ENCODE measurements at regions not wholly inside any gene's neighbourhood (a gene's known extent, or its start where the extent isn't known, plus 50 kb on each side); places are given as distances from the start of the nearest gene placed in this dataset.

DNA sequence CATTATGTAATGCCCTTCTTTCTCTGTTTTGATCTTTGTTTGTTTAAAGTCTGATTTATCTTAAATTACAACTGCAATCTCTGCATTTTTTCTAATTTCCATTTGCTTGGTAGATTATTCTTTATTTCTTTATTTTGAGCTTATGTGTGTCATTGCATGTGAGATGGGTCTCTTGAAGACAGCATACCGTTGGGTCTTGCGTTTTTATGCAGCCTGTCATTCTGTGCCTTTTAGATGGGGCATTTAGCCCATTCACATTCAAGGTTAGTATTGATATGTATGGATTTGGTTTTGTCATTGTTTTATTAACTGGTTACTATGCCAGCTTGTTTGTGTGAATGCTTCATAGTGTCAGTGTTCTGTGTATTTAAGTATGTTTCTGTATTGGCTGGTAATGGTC is 84.9 kb upstream of the HMGCLL1 start (continued):
- TF ChIP-seq, protein P1, sequence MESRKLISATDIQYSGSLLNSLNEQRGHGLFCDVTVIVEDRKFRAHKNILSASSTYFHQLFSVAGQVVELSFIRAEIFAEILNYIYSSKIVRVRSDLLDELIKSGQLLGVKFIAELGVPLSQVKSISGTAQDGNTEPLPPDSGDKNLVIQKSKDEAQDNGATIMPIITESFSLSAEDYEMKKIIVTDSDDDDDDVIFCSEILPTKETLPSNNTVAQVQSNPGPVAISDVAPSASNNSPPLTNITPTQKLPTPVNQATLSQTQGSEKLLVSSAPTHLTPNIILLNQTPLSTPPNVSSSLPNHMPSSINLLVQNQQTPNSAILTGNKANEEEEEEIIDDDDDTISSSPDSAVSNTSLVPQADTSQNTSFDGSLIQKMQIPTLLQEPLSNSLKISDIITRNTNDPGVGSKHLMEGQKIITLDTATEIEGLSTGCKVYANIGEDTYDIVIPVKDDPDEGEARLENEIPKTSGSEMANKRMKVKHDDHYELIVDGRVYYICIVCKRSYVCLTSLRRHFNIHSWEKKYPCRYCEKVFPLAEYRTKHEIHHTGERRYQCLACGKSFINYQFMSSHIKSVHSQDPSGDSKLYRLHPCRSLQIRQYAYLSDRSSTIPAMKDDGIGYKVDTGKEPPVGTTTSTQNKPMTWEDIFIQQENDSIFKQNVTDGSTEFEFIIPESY (CRISPR knock-in tag; IDR thresholded peaks at IDR 0.05) = no peak
- no peak for TF ChIP-seq FOXJ3 (CRISPR knock-in tag; IDR thresholded peaks at IDR 0.05; ENCODE audit: borderline replicate concordance)
- TF ChIP-seq, protein P2, sequence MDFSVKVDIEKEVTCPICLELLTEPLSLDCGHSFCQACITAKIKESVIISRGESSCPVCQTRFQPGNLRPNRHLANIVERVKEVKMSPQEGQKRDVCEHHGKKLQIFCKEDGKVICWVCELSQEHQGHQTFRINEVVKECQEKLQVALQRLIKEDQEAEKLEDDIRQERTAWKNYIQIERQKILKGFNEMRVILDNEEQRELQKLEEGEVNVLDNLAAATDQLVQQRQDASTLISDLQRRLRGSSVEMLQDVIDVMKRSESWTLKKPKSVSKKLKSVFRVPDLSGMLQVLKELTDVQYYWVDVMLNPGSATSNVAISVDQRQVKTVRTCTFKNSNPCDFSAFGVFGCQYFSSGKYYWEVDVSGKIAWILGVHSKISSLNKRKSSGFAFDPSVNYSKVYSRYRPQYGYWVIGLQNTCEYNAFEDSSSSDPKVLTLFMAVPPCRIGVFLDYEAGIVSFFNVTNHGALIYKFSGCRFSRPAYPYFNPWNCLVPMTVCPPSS (IDR thresholded peaks at IDR 0.05) = no peak
- TF ChIP-seq CREB1 (IDR thresholded peaks at IDR 0.05) = no peak
- TF ChIP-seq CREB1 (CRISPR knock-in tag; IDR thresholded peaks at IDR 0.05) = no peak
- no peak for TF ChIP-seq NFYC (CRISPR knock-in tag; IDR thresholded peaks at IDR 0.05)
- TF ChIP-seq ZFY (CRISPR knock-in tag; IDR thresholded peaks at IDR 0.05) = no peak
- no peak for TF ChIP-seq ZNF446 (CRISPR knock-in tag; IDR thresholded peaks at IDR 0.05)

DNA sequence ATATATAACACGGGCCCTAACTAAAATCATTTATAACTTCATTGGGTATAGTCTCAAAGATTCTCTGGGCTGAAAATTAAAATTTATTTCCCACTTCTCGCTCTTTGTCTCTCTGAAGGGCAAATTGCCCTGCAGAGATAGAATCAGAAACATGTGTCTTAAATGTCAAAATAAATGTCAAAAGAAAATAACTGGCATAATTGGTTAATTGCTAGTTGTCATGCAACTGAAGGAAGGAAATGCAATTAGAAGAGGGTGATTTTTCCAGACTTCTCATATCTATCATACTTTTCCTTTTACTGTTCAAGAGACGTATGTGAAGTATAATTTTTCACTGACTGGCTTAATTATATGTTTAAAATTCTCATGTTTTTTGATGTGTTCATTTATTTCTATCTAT is 80.3 kb upstream of the HMGCLL1 start:
- BruUV-seq (replicated peaks) = no TSS peak
- no peak overlapping the region for H3K4me2 ChIP-seq (ENCODE audit: low read depth, low read length)
- H3K79me2 ChIP-seq (ENCODE audit: insufficient read depth, low read length) = no peaks in the 10 kb centered on the region
- no peaks in the 10 kb centered on the region for H3K36me3 ChIP-seq (replicated peaks in 1 of 2; ENCODE audit: control insufficient read depth in 1 of 2, insufficient read depth in 2 of 2, low read length in 2 of 2)
- TF ChIP-seq, protein P3, sequence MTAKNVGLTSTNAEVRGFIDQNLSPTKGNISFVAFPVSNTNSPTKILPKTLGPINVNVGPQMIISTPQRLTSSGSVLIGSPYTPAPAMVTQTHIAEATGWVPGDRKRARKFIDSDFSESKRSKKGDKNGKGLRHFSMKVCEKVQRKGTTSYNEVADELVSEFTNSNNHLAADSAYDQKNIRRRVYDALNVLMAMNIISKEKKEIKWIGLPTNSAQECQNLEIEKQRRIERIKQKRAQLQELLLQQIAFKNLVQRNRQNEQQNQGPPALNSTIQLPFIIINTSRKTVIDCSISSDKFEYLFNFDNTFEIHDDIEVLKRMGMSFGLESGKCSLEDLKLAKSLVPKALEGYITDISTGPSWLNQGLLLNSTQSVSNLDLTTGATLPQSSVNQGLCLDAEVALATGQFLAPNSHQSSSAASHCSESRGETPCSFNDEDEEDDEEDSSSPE (CRISPR knock-in tag; IDR thresholded peaks at IDR 0.05) = no peak
- TF ChIP-seq ZNF782 (CRISPR knock-in tag; IDR thresholded peaks at IDR 0.05; ENCODE audit: borderline replicate concordance) (no peak), NR2F1 (CRISPR knock-in tag; IDR thresholded peaks at IDR 0.05) (no peak), ZNF264 (CRISPR knock-in tag; IDR thresholded peaks at IDR 0.05) (no peak), ZNF329 (CRISPR knock-in tag; IDR thresholded peaks at IDR 0.05; ENCODE audit: low read depth) (no peak), SRSF1 (optimal IDR thresholded peaks at IDR 0.05; ENCODE audit: low read depth, low read length) (no peak)
- TF ChIP-seq, protein P4, sequence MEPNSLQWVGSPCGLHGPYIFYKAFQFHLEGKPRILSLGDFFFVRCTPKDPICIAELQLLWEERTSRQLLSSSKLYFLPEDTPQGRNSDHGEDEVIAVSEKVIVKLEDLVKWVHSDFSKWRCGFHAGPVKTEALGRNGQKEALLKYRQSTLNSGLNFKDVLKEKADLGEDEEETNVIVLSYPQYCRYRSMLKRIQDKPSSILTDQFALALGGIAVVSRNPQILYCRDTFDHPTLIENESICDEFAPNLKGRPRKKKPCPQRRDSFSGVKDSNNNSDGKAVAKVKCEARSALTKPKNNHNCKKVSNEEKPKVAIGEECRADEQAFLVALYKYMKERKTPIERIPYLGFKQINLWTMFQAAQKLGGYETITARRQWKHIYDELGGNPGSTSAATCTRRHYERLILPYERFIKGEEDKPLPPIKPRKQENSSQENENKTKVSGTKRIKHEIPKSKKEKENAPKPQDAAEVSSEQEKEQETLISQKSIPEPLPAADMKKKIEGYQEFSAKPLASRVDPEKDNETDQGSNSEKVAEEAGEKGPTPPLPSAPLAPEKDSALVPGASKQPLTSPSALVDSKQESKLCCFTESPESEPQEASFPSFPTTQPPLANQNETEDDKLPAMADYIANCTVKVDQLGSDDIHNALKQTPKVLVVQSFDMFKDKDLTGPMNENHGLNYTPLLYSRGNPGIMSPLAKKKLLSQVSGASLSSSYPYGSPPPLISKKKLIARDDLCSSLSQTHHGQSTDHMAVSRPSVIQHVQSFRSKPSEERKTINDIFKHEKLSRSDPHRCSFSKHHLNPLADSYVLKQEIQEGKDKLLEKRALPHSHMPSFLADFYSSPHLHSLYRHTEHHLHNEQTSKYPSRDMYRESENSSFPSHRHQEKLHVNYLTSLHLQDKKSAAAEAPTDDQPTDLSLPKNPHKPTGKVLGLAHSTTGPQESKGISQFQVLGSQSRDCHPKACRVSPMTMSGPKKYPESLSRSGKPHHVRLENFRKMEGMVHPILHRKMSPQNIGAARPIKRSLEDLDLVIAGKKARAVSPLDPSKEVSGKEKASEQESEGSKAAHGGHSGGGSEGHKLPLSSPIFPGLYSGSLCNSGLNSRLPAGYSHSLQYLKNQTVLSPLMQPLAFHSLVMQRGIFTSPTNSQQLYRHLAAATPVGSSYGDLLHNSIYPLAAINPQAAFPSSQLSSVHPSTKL (CRISPR knock-in tag; IDR thresholded peaks at IDR 0.05) = no peak
- H3K4me1 ChIP-seq (ENCODE audit: insufficient read depth, low read length) = no peaks in the 10 kb centered on the region
- FAIRE-seq (no peak), DNase-seq (ENCODE audit: low spot score) (no peak), ATAC-seq (no peak)
- no peaks in the 10 kb centered on the region for H3K27me3 ChIP-seq (ENCODE audit: control insufficient read depth in 1 of 2, insufficient read depth in 2 of 2, low read length in 2 of 2)
- peaks cover 6% of the 10 kb centered on the region; the same call in 1 of the 2 replicates for H3K9me3 ChIP-seq (ENCODE audit: low read length)
- H3K9ac ChIP-seq (ENCODE audit: insufficient read depth, low read depth, low read length) = no peak overlapping the region
- no peak overlapping the region for H3K4me3 ChIP-seq (replicated peaks in 1 of 3; ENCODE audit: insufficient read depth in 1 of 3, low read depth in 2 of 3, low read length in 3 of 3)
- H4K20me1 ChIP-seq (ENCODE audit: insufficient read depth, low read length) = no peaks in the 10 kb centered on the region
- H3K27ac ChIP-seq (ENCODE audit: extremely low read length, insufficient read depth, low read length) = no peak overlapping the region
- intact Hi-C loops (cut with micrococcal nuclease; ENCODE audit: unreplicated experiment) (no loop called here), in situ Hi-C loops (cut with HindIII; ENCODE audit: extremely low pct_ligation_motif_present, low pct_unique_long_range_greater_than_20kb) (no loop called here)
- CTCF ChIA-PET (ENCODE audit: low intra/inter-chr PET ratio, low total read pairs) = no interaction called here
- H2AFZ ChIP-seq (ENCODE audit: low read length) = no peak overlapping the region
- 1% methylated on average over 3 of the region's 3 CpGs for WGBS (ENCODE audit: low lambda C conversion rate)
- POLR2A ChIA-PET = no interaction called here
